Muscle of leg (tissue), 3 donors: ENCODE measurements at regions not wholly inside any gene's neighbourhood (a gene's known extent, or its start where the extent isn't known, plus 50 kb on each side); places are given as distances from the start of the nearest gene placed in this dataset.
A peak's percentile ranks its signal among the peaks of the same experiment; 100 is the strongest.

Source experiments
- DNase-seq: peaks from one replicate; pipeline ENCODE4 v3.0.0; 2013
- H3K27ac ChIP-seq: one replicate; pipeline ENCODE4 v1.5.1; 2013; ENCODE audit warnings: mild to moderate bottlenecking, low read length, control low read depth
- H3K27me3 ChIP-seq: one replicate; pipeline ENCODE4 v1.6.1; 2013; ENCODE audit warnings: low read length; ENCODE audit not compliant: control insufficient read depth, insufficient read depth
- H3K36me3 ChIP-seq: one replicate; pipeline ENCODE4 v1.6.1; 2013; ENCODE audit warnings: low read length; ENCODE audit not compliant: control insufficient read depth, insufficient read depth
- H3K4me1 ChIP-seq: one replicate; pipeline ENCODE4 v1.6.1; 2013; ENCODE audit warnings: low read length; ENCODE audit not compliant: control insufficient read depth, insufficient read depth
- H3K4me3 ChIP-seq: one replicate; pipeline ENCODE4 v1.5.1; 2013; ENCODE audit warnings: low read length, control low read depth
- H3K9me3 ChIP-seq: replicated peaks from 2 replicates; pipeline ENCODE4 v1.6.1; 2013; ENCODE audit warnings: low read depth, low read length; ENCODE audit not compliant: control insufficient read depth
- WGBS: methylation state at CpG from one replicate; pipeline ENCODE4 v1.1.5; 2013; ENCODE audit warnings: missing lambda C conversion rate; ENCODE audit not compliant: insufficient coverage; 5-methylcytosine and 5-hydroxymethylcytosine counted together

GRCh38 chr20:60587986-60588385, 629.8 kb downstream of the CDH26 start:
- Histone ChIP-seq H3K36me3 (no peaks in the 10 kb centered on the region), H3K4me3 (no peak overlapping the region), H3K27me3 (no peaks in the 10 kb centered on the region), H3K9me3 (no peaks in the 10 kb centered on the region), H3K27ac (no peak overlapping the region), H3K4me1 (peaks cover 16% of the 10 kb centered on the region)
- 100% methylated on average over 1 of the region's 4 CpGs for WGBS
- no peak for DNase-seq

DNA sequence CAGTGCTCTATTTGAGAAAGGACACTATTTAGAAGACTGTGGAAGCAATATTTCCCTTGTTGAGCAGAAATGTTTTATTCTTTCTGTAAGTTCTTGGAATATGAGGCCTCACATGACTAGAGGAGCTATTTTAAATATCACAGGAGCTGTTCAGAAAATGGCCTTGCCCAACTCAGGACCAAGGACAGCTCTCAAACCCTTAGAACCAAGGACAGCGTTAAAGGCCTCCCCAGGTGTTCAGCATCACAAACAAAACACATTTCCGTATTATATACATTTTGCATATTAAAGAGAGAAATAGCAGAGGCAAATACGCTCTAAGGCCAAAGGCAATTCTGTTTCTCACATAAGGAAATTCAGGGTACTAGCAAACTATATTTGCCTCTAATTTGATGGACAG, 631.4 kb downstream of the CDH26 start:
- Histone ChIP-seq H3K36me3 (no peaks in the 10 kb centered on the region), H3K9me3 (no peaks in the 10 kb centered on the region), H3K27ac (no peak overlapping the region), H3K27me3 (no peaks in the 10 kb centered on the region), H3K4me1 (peaks cover 14% of the 10 kb centered on the region), H3K4me3 (no peak overlapping the region)
- peak; percentile 87 for DNase-seq
- WGBS, result no CpG with 5 or more reads among the region's 3 CpGs

- Histone ChIP-seq H3K36me3 (no peaks in the 10 kb centered on the region), H3K4me1 (peaks cover 13% of the 10 kb centered on the region), H3K4me3 (no peak overlapping the region), H3K27me3 (no peaks in the 10 kb centered on the region), H3K9me3 (no peaks in the 10 kb centered on the region), H3K27ac (no peak overlapping the region)
- no peak for DNase-seq
- WGBS, result no CpG with 5 or more reads among the region's 6 CpGs
Measured at GRCh38 chr20:60591172-60591799, 633.1 kb downstream of the CDH26 start.

- no peaks in the 10 kb centered on the region for H3K36me3 ChIP-seq
- no peaks in the 10 kb centered on the region for H3K4me1 ChIP-seq
- H3K27me3 ChIP-seq, result peaks cover 3% of the 10 kb centered on the region
- no peak for DNase-seq
- no peak overlapping the region for H3K4me3 ChIP-seq
- 80% methylated on average over 9 of the region's 14 CpGs for WGBS
- no peaks in the 10 kb centered on the region for H3K9me3 ChIP-seq
- no peak overlapping the region for H3K27ac ChIP-seq
Measured at GRCh38 chr20:60598528-60598927, 640.3 kb downstream of the CDH26 start.

DNA sequence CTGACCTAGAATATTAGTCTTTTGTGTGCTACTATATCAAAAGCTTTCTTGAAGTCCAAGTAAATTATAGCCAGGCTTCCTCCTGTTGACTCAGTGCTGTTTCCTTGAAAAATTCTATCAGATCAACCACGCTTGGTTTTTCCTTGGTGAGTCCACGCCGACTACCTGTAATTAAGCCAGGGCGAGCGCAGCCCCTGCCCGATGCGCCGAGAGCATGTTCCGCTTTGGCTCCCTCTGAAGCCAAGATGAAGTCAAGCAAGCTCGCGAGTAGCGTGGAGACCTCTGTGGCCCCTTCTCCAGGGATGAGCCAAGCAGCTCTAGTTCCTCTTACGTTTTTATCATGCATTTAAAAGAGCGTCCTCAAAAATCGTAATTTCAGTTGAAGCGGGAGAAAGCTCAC, 641.2 kb downstream of the CDH26 start:
- H3K9me3 ChIP-seq, result no peaks in the 10 kb centered on the region
- no peaks in the 10 kb centered on the region for H3K4me1 ChIP-seq
- no peak overlapping the region for H3K4me3 ChIP-seq
- peaks cover 3% of the 10 kb centered on the region for H3K27me3 ChIP-seq
- WGBS, result 89% methylated on average over 15 of the region's 16 CpGs
- no peaks in the 10 kb centered on the region for H3K36me3 ChIP-seq
- no peak overlapping the region for H3K27ac ChIP-seq
- no peak for DNase-seq

GRCh38 chr20:60600036-60600435, 641.8 kb downstream of the CDH26 start:
- Histone ChIP-seq H3K27me3 (peaks cover 3% of the 10 kb centered on the region), H3K4me1 (no peaks in the 10 kb centered on the region), H3K36me3 (no peaks in the 10 kb centered on the region), H3K9me3 (no peaks in the 10 kb centered on the region), H3K4me3 (no peak overlapping the region), H3K27ac (no peak overlapping the region)
- 75% methylated on average over 2 of the region's 7 CpGs for WGBS
- DNase-seq, result no peak

DNA sequence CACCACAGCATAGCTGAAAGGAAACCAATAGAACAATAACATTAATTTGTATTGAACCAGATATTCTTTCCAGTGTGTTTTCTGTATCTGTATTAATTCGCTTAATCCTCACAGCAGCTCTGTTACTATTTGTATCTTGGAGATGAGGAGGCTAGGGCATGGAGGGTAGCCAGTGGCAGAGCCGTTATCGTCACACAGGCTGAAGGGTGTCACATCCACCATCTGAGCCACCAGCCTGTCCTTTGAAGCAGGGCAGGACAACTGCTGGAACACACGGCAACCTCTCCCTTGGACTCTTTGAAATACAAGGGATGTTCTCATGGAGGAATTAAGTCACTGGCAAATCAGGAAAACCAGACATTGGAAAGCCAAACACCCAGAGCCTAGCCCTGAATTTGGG, 628.0 kb upstream of the CDH4 start:
- Histone ChIP-seq H3K4me3 (no peak overlapping the region), H3K4me1 (no peaks in the 10 kb centered on the region), H3K36me3 (no peaks in the 10 kb centered on the region), H3K27ac (no peak overlapping the region), H3K9me3 (no peaks in the 10 kb centered on the region), H3K27me3 (no peaks in the 10 kb centered on the region)
- 83% methylated on average over 2 of the region's 4 CpGs for WGBS
- no peak for DNase-seq

- no peak overlapping the region for H3K27ac ChIP-seq
- H3K36me3 ChIP-seq, result no peaks in the 10 kb centered on the region
- no peaks in the 10 kb centered on the region for H3K27me3 ChIP-seq
- DNase-seq, result no peak
- H3K4me3 ChIP-seq, result no peak overlapping the region
- no CpG with 5 or more reads among the region's 3 CpGs for WGBS
- no peaks in the 10 kb centered on the region for H3K4me1 ChIP-seq
- no peaks in the 10 kb centered on the region for H3K9me3 ChIP-seq
Measured at GRCh38 chr20:60627751-60628565, 624.1 kb upstream of the CDH4 start.

- Histone ChIP-seq H3K9me3 (no peaks in the 10 kb centered on the region), H3K36me3 (no peaks in the 10 kb centered on the region), H3K4me3 (no peak overlapping the region), H3K27me3 (no peaks in the 10 kb centered on the region), H3K27ac (no peak overlapping the region), H3K4me1 (no peaks in the 10 kb centered on the region)
- DNase-seq, result no peak
- 79% methylated on average over 4 of the region's 7 CpGs for WGBS
Measured at GRCh38 chr20:60628749-60629148, 623.3 kb upstream of the CDH4 start.

DNA sequence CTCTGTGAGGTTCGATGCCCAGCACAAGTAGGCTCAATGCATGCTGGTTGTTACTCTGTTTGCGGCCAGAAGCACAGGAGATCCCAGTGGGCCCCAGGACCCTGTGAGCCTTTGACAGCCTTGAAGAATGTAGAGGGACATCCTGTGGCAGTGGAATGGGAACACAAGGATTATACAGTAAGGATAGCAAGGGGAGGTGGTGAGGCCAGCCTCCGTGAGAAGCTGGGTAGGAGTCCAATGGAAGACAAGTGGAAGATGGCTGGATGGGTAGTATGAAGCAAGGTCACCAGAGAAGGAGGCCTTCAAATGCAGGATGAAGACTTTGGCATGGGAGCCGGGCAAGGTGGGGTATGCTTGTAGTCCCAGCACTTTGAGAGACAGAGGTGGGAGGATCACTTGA, 622.9 kb upstream of the CDH4 start:
- H3K9me3 ChIP-seq, result no peaks in the 10 kb centered on the region
- H3K4me3 ChIP-seq, result no peak overlapping the region
- H3K36me3 ChIP-seq, result no peaks in the 10 kb centered on the region
- WGBS, result 88% methylated on average over 4 of the region's 4 CpGs
- no peaks in the 10 kb centered on the region for H3K4me1 ChIP-seq
- H3K27ac ChIP-seq, result no peak overlapping the region
- H3K27me3 ChIP-seq, result no peaks in the 10 kb centered on the region
- DNase-seq, result no peak
